ENCODE measurements at regions not wholly inside any gene's neighbourhood (a gene's known extent, or its start where the extent isn't known, plus 50 kb on each side); places are given as distances from the start of the nearest gene placed in this dataset.

GRCh38 chr13:37369616-37370015 lies 229.0 kb downstream of the POSTN start:
- Histone ChIP-seq H3K27ac (ENCODE audit: low read depth, low read length) (no peak overlapping the region), H3K4me1 (ENCODE audit: control insufficient read depth in 1 of 2, insufficient read depth in 2 of 2, low read length in 2 of 2) (no peaks in the 10 kb centered on the region), H3K79me2 (ENCODE audit: insufficient read depth, low read length) (no peaks in the 10 kb centered on the region), H3K9ac (ENCODE audit: low read length) (no peak overlapping the region), H3K36me3 (ENCODE audit: control insufficient read depth in 1 of 2, insufficient read depth in 2 of 2, low read length in 2 of 2) (no peaks in the 10 kb centered on the region), H3K4me2 (ENCODE audit: low read length) (no peak overlapping the region), H3K9me2 (ENCODE audit: insufficient read depth) (no peaks in the 10 kb centered on the region), H3K27me3 (ENCODE audit: insufficient read depth, low read length) (no peaks in the 10 kb centered on the region), H3K9me3 (ENCODE audit: control insufficient read depth in 1 of 2, insufficient read depth in 1 of 2, low read depth in 1 of 2, low read length in 2 of 2) (peaks cover 4 to 10% of the 10 kb centered on the region in 2 experiments; a peak in 2 of 4 replicates), H3K4me3 (replicated peaks in 1 of 2; ENCODE audit: low read depth in 1 of 2, low read length in 2 of 2) (no peak overlapping the region), H4K20me1 (ENCODE audit: insufficient read depth) (no peaks in the 10 kb centered on the region), H2AFZ (ENCODE audit: low read depth, low read length, poor library complexity, severe bottlenecking) (no peak overlapping the region)
- ATAC-seq: no peak
- TF ChIP-seq, protein P1, sequence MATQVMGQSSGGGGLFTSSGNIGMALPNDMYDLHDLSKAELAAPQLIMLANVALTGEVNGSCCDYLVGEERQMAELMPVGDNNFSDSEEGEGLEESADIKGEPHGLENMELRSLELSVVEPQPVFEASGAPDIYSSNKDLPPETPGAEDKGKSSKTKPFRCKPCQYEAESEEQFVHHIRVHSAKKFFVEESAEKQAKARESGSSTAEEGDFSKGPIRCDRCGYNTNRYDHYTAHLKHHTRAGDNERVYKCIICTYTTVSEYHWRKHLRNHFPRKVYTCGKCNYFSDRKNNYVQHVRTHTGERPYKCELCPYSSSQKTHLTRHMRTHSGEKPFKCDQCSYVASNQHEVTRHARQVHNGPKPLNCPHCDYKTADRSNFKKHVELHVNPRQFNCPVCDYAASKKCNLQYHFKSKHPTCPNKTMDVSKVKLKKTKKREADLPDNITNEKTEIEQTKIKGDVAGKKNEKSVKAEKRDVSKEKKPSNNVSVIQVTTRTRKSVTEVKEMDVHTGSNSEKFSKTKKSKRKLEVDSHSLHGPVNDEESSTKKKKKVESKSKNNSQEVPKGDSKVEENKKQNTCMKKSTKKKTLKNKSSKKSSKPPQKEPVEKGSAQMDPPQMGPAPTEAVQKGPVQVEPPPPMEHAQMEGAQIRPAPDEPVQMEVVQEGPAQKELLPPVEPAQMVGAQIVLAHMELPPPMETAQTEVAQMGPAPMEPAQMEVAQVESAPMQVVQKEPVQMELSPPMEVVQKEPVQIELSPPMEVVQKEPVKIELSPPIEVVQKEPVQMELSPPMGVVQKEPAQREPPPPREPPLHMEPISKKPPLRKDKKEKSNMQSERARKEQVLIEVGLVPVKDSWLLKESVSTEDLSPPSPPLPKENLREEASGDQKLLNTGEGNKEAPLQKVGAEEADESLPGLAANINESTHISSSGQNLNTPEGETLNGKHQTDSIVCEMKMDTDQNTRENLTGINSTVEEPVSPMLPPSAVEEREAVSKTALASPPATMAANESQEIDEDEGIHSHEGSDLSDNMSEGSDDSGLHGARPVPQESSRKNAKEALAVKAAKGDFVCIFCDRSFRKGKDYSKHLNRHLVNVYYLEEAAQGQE (IDR thresholded peaks at IDR 0.05; ENCODE audit: low read depth): no peak
- ChIA-PET RAD21 (ENCODE audit: low non-redundant PET in 1 of 2, low total read pairs in 2 of 2, uncharacterized antibody in 2 of 2, unreplicated experiment in 2 of 2) (no interaction called here), CTCF (no interaction called here), POLR2A (no interaction called here)
- DNase-seq (ENCODE audit: low read depth, low spot score): no peak
- BruUV-seq (replicated peaks): no TSS peak
- intact Hi-C loops (cut with micrococcal nuclease): no loop called here

DNA sequence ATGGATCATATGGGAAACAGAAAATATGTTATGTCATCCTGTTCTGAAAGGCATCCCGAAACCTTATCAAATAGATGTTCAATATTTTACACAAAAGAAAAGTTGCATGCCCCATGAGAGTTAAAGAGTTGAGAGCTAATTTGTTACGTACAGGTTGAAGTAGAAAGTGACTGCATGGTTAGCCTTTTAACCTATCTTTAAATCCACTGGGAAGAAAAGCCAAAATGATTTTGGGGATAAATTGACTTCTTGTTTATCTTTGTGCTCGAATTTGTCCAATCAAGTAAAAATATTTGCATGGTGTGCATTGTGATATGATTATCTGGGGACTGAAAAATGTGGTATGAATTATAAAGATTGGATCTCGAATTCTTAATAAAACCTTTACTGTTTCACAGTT lies 230.1 kb downstream of the POSTN start:
- H3K9me2 ChIP-seq (ENCODE audit: insufficient read depth): no peaks in the 10 kb centered on the region
- H3K9me3 ChIP-seq (ENCODE audit: control insufficient read depth in 1 of 2, insufficient read depth in 1 of 2, low read depth in 1 of 2, low read length in 2 of 2): peaks cover 4 to 14% of the 10 kb centered on the region in 2 experiments; a peak in 2 of 4 replicates
- RAD21 ChIA-PET (ENCODE audit: low non-redundant PET in 1 of 2, low total read pairs in 2 of 2, uncharacterized antibody in 2 of 2, unreplicated experiment in 2 of 2): no interaction called here
- intact Hi-C loops (cut with micrococcal nuclease): no loop called here
- H3K27me3 ChIP-seq (ENCODE audit: insufficient read depth, low read length): no peaks in the 10 kb centered on the region
- H3K79me2 ChIP-seq (ENCODE audit: insufficient read depth, low read length): no peaks in the 10 kb centered on the region
- no peak overlapping the region for H3K4me3 ChIP-seq (replicated peaks in 1 of 2; ENCODE audit: low read depth in 1 of 2, low read length in 2 of 2)
- DNase-seq (ENCODE audit: low read depth, low spot score) (no peak), ATAC-seq (no peak)
- H3K9ac ChIP-seq (ENCODE audit: low read length): no peak overlapping the region
- no peak overlapping the region for H3K4me2 ChIP-seq (ENCODE audit: low read length)
- no peak overlapping the region for H3K27ac ChIP-seq (ENCODE audit: low read depth, low read length)
- CTCF ChIA-PET: no interaction called here
- no TSS peak for BruUV-seq (replicated peaks)
- H3K36me3 ChIP-seq (ENCODE audit: control insufficient read depth in 1 of 2, insufficient read depth in 2 of 2, low read length in 2 of 2): no peaks in the 10 kb centered on the region
- no peaks in the 10 kb centered on the region for H3K4me1 ChIP-seq (ENCODE audit: control insufficient read depth in 1 of 2, insufficient read depth in 2 of 2, low read length in 2 of 2)
- POLR2A ChIA-PET: no interaction called here
- H2AFZ ChIP-seq (ENCODE audit: low read depth, low read length, poor library complexity, severe bottlenecking): no peak overlapping the region
- H4K20me1 ChIP-seq (ENCODE audit: insufficient read depth): no peaks in the 10 kb centered on the region
- TF ChIP-seq MAX (IDR thresholded peaks at IDR 0.05): no peak
- no peak for TF ChIP-seq EZH2 (IDR thresholded peaks at IDR 0.05)
- no peak for TF ChIP-seq ZNF274 (IDR thresholded peaks at IDR 0.05; ENCODE audit: low read depth, low read length)
- no peak for TF ChIP-seq CTCF (IDR thresholded peaks at IDR 0.05 in 2 of 3, conservative IDR thresholded peaks at IDR 0.05 in 1 of 3; ENCODE audit: borderline replicate concordance in 1 of 3, insufficient read depth in 1 of 3, low read depth in 2 of 3, low read length in 2 of 3)
- TF ChIP-seq JUND (IDR thresholded peaks at IDR 0.05): no peak
- TF ChIP-seq CEBPB (IDR thresholded peaks at IDR 0.05; ENCODE audit: low read depth): no peak
- no peak for TF ChIP-seq ATF3 (IDR thresholded peaks at IDR 0.05)
- TF ChIP-seq EZH2phosphoT487 (IDR thresholded peaks at IDR 0.05; ENCODE audit: borderline replicate concordance): no peak
- TF ChIP-seq, protein P2, sequence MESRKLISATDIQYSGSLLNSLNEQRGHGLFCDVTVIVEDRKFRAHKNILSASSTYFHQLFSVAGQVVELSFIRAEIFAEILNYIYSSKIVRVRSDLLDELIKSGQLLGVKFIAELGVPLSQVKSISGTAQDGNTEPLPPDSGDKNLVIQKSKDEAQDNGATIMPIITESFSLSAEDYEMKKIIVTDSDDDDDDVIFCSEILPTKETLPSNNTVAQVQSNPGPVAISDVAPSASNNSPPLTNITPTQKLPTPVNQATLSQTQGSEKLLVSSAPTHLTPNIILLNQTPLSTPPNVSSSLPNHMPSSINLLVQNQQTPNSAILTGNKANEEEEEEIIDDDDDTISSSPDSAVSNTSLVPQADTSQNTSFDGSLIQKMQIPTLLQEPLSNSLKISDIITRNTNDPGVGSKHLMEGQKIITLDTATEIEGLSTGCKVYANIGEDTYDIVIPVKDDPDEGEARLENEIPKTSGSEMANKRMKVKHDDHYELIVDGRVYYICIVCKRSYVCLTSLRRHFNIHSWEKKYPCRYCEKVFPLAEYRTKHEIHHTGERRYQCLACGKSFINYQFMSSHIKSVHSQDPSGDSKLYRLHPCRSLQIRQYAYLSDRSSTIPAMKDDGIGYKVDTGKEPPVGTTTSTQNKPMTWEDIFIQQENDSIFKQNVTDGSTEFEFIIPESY (IDR thresholded peaks at IDR 0.05; ENCODE audit: extremely low read depth, insufficient replicate concordance, low read length): no peak
- no peak for TF ChIP-seq FOSL1 (IDR thresholded peaks at IDR 0.05; ENCODE audit: low read depth)
- TF ChIP-seq POLR2AphosphoS5 (IDR thresholded peaks at IDR 0.05; ENCODE audit: low read depth, low read length): no peak

Data from HCT116 (cell line).